Naive B cell (primary cell): ENCODE measurements at regions not wholly inside any gene's neighbourhood (a gene's known extent, or its start where the extent isn't known, plus 50 kb on each side); places are given as distances from the start of the nearest gene placed in this dataset.
"Not testable (repeated sequence)": the region's sequence is repeated elsewhere in the genome, so short reads cannot be mapped to it uniquely, and the experiment has no call there.

Source experiments
- ATAC-seq, 2 donors: fragments of 150-1000 bp; cut with Tn5 transposase; 2 replicates each; pipeline ENCODE4 v1.10.0; 2021; ENCODE audit warnings: low read depth in 2 of 2, mild to moderate bottlenecking in 2 of 2, moderate library complexity in 2 of 2
- DNase-seq: peaks from one replicate; pipeline ENCODE4 v3.0.0; 2022
- H3K27ac Mint-ChIP-seq, 6 donors: one replicate each; pipeline ENCODE4 v1.8.0; 2020 to 2022; ENCODE audit warnings: mild to moderate bottlenecking in 6 of 6, mixed read lengths in 6 of 6, moderate library complexity in 5 of 6, inconsistent platforms in 2 of 6
- H3K27me3 Mint-ChIP-seq, 3 donors: one replicate each; pipeline ENCODE4 v1.8.0; 2021 to 2022; ENCODE audit warnings: mixed read lengths in 3 of 3, mild to moderate bottlenecking in 1 of 3
- H3K36me3 Mint-ChIP-seq, 2 donors: one replicate each; pipeline ENCODE4 v1.8.0; 2020 to 2022; ENCODE audit warnings: mixed read lengths in 2 of 2, inconsistent platforms in 1 of 2, mild to moderate bottlenecking in 1 of 2
- H3K4me1 Mint-ChIP-seq, 3 donors: one replicate each; pipeline ENCODE4 v1.8.0; 2020 to 2022; ENCODE audit warnings: mixed read lengths in 3 of 3, inconsistent platforms in 1 of 3, mild to moderate bottlenecking in 1 of 3, moderate library complexity in 1 of 3
- H3K4me3 Mint-ChIP-seq, 8 donors: one replicate each; pipeline ENCODE4 v1.8.0; 2020 to 2022; ENCODE audit warnings: mild to moderate bottlenecking in 8 of 8, mixed read lengths in 8 of 8, moderate library complexity in 8 of 8, inconsistent platforms in 2 of 8
- H3K9me3 Mint-ChIP-seq, 7 donors: one replicate each; pipeline ENCODE4 v1.8.0; 2020 to 2022; ENCODE audit warnings: mixed read lengths in 7 of 7, mild to moderate bottlenecking in 5 of 7, inconsistent platforms in 2 of 7, moderate library complexity in 1 of 7

DNA sequence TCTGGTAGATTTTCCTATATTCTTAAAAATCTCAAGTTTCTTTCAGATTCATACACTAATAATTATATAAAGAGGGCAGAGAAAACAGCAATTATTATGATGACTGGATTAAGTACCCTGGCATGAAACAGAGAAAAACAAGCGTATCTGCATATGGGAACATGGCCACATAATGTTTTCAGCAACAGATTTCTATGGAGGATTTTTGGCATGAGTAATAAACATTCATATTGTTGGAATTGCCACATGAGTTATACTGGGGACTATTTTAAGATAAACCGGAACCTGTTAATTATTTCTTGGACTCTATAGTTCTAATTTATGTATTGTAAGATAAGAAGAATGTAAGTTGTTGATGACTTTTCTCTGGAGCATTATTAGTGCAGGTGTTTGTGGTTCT is 112.7 kb downstream of the OXSM start:
- Mint-ChIP-seq H3K9me3 (no peaks in the 10 kb centered on the region), H3K36me3 (no peaks in the 10 kb centered on the region), H3K4me3 (no peak overlapping the region), H3K4me1 (no peaks in the 10 kb centered on the region), H3K27ac (peak overlapping the region in 1 of 6 donors; percentile 37), H3K27me3 (no peaks in the 10 kb centered on the region)
- ATAC-seq (no peak), DNase-seq (no peak)

DNA sequence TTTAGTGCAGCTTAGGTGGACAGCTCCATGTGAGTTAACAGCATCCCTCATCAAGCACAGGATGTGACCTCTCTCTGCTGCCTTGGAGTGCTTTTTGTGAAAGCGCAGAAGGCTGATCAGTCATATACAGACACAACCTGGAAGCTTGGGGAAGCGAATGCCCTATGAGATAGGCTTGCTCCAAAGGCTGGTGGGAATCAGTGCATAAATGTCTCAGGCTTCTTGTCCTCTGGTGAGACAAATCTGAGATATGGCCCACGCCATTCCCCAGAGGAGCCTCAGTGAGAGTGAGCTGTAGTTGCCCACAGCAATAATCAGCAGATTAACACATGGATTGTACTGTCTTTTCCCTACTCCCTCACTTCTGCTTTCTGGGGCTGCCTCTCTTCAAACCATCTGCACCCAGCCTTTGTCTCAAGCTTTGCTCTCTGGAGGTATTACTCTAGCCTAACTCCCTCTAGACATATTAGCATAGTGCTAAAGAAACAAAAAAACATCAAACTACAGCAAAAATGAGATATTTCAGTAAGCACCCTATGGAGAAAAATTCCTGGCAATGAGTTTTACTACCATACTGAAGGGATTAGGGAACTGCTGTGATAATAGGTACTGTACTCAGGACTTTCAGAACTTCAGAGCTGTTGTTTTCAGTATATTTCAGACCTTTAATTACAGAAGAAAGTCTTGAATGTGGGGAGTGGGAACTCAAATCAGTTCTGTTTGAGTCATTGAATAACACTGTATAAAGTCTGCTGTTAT is 113.7 kb downstream of the OXSM start:
- Mint-ChIP-seq H3K27me3 (no peaks in the 10 kb centered on the region), H3K4me3 (no peak overlapping the region), H3K36me3 (no peaks in the 10 kb centered on the region), H3K9me3 (no peaks in the 10 kb centered on the region), H3K27ac (no peak overlapping the region), H3K4me1 (no peaks in the 10 kb centered on the region)
- ATAC-seq (no peak), DNase-seq (no peak)

DNA sequence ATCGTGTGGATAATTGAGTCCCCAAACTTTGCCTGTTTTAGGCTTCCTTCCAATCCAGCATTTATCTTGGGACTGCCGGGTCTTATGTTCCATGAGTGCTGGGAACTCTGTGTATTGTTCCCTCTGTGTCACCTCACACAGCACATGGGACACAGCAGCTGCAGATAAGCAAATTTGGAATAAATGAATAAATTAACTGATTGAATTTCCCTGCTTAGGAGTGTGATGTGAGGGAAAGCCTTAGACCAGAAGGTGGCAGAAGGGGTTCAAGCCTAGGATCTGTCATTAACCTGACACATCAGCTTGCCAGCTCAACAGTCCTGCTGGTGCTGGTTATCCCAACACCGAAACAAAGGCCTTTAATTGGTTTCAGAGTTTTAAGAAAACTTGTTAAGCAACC is 114.3 kb downstream of the OXSM start:
- Mint-ChIP-seq H3K4me3 (no peak overlapping the region), H3K4me1 (no peaks in the 10 kb centered on the region), H3K36me3 (no peaks in the 10 kb centered on the region), H3K27me3 (no peaks in the 10 kb centered on the region), H3K27ac (no peak overlapping the region), H3K9me3 (no peaks in the 10 kb centered on the region)
- ATAC-seq (no peak), DNase-seq (no peak)

DNA sequence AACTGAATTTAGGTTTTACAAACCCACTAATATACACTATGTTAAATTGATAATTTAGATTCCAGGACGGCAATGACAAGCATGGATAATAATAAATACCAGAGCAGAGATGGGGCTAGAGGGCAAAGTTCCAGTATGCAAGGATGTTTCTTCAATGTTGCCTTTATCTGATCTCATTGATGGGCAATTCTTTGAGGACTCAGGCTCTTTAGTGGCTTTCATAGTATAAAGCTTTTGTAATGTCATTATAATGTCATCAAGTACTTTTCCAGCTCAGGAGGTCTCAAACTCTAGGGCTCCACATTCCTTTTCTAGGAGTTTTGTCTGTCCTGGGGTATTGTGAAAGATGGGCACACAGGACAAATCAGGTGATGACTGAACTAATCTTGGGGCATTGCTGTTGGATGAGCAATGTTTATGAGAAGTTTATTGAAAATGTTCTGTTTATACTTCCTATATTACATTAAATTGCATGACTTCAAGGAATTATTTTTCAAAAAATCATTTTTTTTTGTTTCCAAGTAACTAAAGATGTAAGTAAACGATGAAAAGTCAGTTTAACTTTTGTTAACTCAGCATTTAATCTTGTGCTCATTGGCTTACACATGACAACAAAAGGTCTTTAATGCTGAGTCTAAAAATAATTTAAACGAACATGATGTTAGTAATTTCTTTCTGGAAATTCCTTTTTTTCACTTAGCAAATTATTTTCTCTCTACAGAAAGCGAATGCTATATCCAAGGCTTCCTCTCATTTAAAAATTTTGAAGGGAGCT is 116.4 kb downstream of the OXSM start:
- ATAC-seq (no peak), DNase-seq (no peak)
- no peaks in the 10 kb centered on the region for H3K36me3 Mint-ChIP-seq
- H3K9me3 Mint-ChIP-seq = no peaks in the 10 kb centered on the region
- H3K27me3 Mint-ChIP-seq = no peaks in the 10 kb centered on the region
- H3K27ac Mint-ChIP-seq = no peak overlapping the region
- H3K4me3 Mint-ChIP-seq = no peak overlapping the region
- no peaks in the 10 kb centered on the region for H3K4me1 Mint-ChIP-seq

DNA sequence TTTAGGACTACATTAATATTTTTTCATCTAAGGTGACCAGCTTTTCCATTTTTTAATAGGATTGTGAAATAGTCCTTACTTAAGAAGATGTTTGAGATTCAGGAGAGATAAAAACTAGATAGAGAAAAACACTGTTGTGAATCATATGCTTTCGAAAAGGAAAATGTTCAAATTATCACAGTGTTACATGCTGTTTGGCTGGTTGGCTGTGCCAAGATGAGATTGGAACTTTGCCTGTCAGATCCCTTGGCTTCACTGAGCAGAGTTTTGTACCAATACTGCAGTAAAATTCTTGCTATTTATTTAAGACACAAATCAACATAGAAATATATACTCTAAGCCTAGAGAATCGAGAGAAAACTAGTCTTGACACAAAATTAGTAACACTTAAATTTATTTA is 117.2 kb downstream of the OXSM start:
- DNase-seq (no peak), ATAC-seq (no peak)
- Mint-ChIP-seq H3K27me3 (no peaks in the 10 kb centered on the region), H3K4me1 (no peaks in the 10 kb centered on the region), H3K27ac (no peak overlapping the region), H3K9me3 (no peaks in the 10 kb centered on the region), H3K4me3 (no peak overlapping the region), H3K36me3 (no peaks in the 10 kb centered on the region)

DNA sequence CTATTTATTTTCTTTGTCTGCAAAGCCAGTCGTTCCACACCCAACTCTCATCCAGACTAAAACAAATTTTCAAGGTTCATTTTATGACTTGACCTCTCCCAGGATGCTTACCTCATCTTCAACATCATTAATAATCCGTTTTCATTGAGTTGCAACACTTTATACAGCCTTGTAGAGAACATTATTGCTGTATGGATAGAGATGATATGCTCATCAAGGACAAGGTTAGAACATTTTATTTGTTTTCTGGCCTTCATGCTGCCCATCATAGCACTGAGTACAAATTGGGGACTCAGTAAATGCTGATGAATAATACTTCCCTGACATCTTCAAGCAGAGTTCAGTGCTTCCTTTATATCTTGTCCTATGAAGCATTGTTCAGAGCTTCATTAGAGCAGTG is 120.2 kb downstream of the OXSM start:
- Mint-ChIP-seq H3K4me1 (no peaks in the 10 kb centered on the region), H3K27ac (no peak overlapping the region), H3K4me3 (no peak overlapping the region), H3K36me3 (no peaks in the 10 kb centered on the region), H3K27me3 (no peaks in the 10 kb centered on the region), H3K9me3 (no peaks in the 10 kb centered on the region)
- DNase-seq (no peak), ATAC-seq (no peak)

DNA sequence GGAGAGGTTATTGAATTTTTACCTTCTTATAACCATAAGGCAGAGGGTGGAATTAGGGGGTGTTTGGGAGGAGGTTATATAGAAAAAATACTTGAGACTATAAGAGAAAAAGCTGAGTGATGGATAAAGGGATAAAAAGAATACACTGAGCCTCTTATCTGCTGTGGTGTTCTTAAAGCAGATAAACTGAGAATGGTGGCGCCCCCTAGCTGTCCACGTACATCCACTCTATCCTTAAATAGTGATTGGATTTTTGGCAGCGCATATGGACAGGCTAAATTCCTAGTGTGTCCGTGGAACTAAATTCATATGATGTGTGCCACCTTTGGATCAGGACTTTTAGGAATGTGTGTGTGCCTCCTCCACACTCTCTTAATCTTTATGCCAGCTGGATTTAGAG is 121.1 kb downstream of the OXSM start:
- Mint-ChIP-seq H3K27ac (no peak overlapping the region), H3K36me3 (no peaks in the 10 kb centered on the region), H3K27me3 (no peaks in the 10 kb centered on the region), H3K4me1 (no peaks in the 10 kb centered on the region), H3K4me3 (no peak overlapping the region), H3K9me3 (no peaks in the 10 kb centered on the region)
- ATAC-seq (no peak), DNase-seq (peak; percentile 16)

DNA sequence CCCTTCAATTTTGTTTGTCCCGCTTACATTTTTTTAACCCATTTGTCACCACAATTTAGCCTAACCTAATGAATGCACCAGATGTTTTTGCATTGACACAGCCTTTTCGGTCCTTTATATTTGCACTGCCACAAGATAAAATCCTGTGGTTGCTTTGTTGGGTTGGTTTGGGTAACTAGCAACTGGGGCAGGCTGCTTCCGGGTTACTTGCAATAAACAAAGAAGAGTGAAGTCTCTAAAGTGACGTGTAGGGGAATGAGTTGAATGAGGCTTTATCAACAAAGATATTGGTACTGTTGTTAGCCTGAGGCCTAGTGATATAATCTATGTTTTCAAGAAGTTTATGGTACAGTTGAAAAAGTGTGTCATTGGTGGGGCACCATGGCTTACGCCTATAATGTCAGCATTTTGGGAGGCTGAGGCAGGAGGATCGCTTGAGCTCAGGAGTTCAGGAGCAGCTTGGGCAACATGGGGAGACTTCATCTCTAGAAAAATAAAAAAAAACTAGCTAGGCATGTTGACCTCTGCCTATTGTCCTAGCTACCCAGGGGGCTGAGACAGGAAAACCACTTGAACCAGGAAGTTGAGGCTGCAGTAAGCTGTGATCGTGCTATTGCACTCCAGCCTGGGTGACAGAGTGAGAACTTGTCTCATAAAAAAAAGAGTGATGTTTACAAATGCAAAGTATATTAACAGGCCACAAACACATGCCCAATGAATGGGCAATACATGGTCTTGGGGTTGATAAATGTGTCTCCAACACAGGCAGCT is 121.8 kb downstream of the OXSM start:
- no peaks in the 10 kb centered on the region for H3K36me3 Mint-ChIP-seq
- H3K4me1 Mint-ChIP-seq = no peaks in the 10 kb centered on the region
- no peak for ATAC-seq
- H3K4me3 Mint-ChIP-seq = no peak overlapping the region
- no peak for DNase-seq
- no peaks in the 10 kb centered on the region for H3K9me3 Mint-ChIP-seq
- H3K27me3 Mint-ChIP-seq = no peaks in the 10 kb centered on the region
- H3K27ac Mint-ChIP-seq = no peak overlapping the region

DNA sequence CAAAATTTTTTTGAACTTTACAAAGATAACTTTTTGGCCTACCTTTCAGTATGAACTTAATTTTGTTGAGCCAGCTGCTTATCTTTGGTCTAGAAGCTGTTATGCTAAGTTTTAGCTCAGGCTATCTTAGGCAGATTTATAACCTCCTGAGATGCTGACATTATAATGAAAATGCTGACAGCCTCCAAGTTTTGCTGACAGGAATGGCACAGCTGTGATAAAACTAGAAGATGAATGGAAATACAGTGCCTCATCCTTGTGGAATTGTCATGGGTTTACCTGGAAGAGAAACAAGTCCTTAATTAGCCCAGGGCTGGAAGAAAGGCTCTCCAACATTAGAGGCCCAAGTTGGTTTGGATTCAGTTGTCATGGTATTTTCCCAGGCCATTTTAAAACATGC is 123.3 kb downstream of the OXSM start:
- no peak overlapping the region for H3K27ac Mint-ChIP-seq
- H3K27me3 Mint-ChIP-seq = peaks cover 0 to 6% (median 0%) of the 10 kb centered on the region in 3 donors
- H3K4me3 Mint-ChIP-seq = no peak overlapping the region
- ATAC-seq (no peak), DNase-seq (no peak)
- no peaks in the 10 kb centered on the region for H3K36me3 Mint-ChIP-seq
- H3K4me1 Mint-ChIP-seq = no peaks in the 10 kb centered on the region
- H3K9me3 Mint-ChIP-seq = peaks cover 0 to 6% (median 0%) of the 10 kb centered on the region in 7 donors

DNA sequence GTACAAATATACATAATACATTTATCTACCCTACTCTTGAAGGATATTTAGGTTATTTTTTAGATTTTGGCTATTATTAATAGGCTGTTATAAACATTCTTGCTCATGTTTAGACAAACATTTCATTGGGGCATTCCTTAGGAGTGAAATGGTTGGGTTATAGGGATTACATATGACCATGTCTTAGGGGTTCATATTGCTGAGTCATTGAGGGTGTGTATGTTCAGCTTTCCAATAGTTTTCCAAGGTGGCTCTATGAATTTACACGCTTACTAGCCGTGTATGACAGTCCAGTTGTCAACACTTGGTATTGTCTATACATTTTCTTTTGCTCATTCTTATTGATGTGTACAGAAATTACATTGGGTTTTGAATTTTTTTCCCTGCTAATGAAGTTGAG is 125.8 kb downstream of the OXSM start:
- Mint-ChIP-seq H3K36me3 (no peaks in the 10 kb centered on the region), H3K4me3 (no peak overlapping the region), H3K4me1 (no peaks in the 10 kb centered on the region), H3K27ac (no peak overlapping the region), H3K9me3 (peaks cover 0 to 10% (median 1%) of the 10 kb centered on the region in 7 donors), H3K27me3 (peaks cover 8 to 17% (median 8%) of the 10 kb centered on the region in 3 donors)
- DNase-seq (no peak), ATAC-seq (no peak)

DNA sequence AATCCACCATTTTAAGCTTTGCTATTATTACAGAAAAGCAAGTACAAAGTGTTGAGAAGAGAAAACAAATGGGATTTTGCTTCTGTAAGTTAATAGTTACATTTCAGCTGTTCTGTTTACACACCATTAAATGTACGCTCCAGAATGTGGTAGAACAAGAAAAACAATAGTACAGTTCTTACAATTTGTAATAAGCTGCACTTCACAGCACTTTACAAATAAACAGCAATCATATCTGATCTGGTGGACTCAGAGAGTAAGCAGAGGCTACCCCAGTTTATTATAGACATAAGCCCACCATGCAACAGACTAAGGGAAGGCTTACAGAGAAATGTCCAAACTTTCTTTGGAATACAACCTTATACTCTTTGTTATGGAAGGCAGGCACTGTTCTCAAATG is 126.4 kb downstream of the OXSM start:
- Mint-ChIP-seq H3K9me3 (peaks cover 0 to 10% (median 1%) of the 10 kb centered on the region in 7 donors), H3K4me3 (no peak overlapping the region), H3K36me3 (no peaks in the 10 kb centered on the region), H3K27me3 (peaks cover 8 to 21% (median 10%) of the 10 kb centered on the region in 3 donors), H3K4me1 (no peaks in the 10 kb centered on the region), H3K27ac (no peak overlapping the region)
- DNase-seq (no peak), ATAC-seq (no peak)

DNA sequence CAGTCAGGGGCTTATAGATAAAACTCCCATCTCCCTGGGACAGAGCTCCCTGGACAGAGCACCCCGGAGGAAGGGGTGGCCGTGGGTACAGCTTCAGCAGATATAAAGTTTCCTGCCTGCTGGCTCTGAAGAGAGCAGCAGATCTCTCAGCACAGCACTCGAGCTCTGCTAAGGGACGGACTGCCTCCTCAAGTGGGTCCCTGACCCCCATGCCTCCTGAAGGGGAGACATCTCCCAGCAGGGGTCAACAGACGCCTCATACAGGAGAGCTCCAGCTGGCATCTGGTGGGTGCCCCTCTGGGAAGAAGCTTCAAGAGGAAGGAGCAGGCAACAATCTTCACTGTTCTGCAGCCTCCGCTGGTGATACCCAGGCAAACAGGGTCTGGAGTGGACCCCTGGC is 142.1 kb downstream of the OXSM start:
- H3K36me3 Mint-ChIP-seq, DNase-seq, H3K27ac Mint-ChIP-seq, H3K4me3 Mint-ChIP-seq, H3K4me1 Mint-ChIP-seq, H3K27me3 Mint-ChIP-seq, ATAC-seq: not testable (repeated sequence)
- peaks cover 9 to 36% (median 22%) of the 10 kb centered on the region in 7 donors for H3K9me3 Mint-ChIP-seq

DNA sequence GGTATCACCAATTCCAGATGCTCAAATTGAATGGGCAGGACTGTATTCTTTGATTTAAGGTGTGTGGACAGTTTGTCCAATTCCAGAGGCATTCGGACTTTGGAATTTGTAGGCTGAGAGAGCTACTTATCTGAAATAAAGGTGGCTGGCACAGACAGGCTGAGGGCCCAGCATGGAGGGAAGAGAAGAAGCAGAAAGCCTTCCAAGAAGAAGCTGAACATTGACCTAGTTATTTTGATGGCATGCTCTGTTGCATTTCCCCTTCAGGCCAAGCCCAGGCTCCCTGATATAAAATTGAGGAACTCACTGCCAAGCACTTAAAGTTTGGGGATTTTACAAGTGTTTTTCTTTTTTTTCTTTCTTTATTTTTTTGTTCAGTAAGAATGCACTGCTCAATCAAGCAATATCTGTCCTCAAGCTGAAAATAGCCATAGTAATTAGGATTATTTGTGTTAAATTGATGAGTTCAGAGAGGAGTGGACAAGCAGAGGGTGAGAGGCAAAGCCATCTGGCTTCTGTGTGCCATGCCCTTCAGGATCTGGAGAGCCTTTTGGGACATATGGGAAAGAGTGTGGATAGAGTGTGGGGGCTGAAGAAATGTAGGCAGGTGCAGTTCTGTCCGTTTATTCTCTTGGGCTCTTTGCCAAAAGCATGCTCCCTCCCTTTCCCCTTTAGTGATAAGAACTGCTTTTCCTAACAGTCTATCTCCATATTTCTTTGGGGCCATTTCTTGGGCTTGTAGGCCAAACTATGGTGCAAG is 148.9 kb downstream of the OXSM start:
- DNase-seq (no peak), ATAC-seq (no peak)
- Mint-ChIP-seq H3K4me1 (no peaks in the 10 kb centered on the region), H3K27me3 (no peaks in the 10 kb centered on the region), H3K36me3 (no peaks in the 10 kb centered on the region), H3K27ac (no peak overlapping the region), H3K9me3 (peaks cover 5 to 11% (median 7%) of the 10 kb centered on the region in 7 donors), H3K4me3 (no peak overlapping the region)
